ENCODE measurements at regions not wholly inside any gene's neighbourhood (a gene's known extent, or its start where the extent isn't known, plus 50 kb on each side); places are given as distances from the start of the nearest gene placed in this dataset.
"Not testable (repeated sequence)": the region's sequence is repeated elsewhere in the genome, so short reads cannot be mapped to it uniquely, and the experiment has no call there.

- no peak for DNase-seq
Measured at GRCh38 chr16:85204242-85205010, 92.2 kb upstream of the CIBAR2 start.

- DNase-seq = not testable (repeated sequence)
Measured at GRCh38 chr16:85205257-85205656, 93.0 kb upstream of the CIBAR2 start.

GRCh38 chr16:85205747-85206471 lies 93.6 kb upstream of the CIBAR2 start:
- DNase-seq = no peak

GRCh38 chr16:85206472-85207356 lies 94.4 kb upstream of the CIBAR2 start:
- no peak for DNase-seq

- no peak for DNase-seq
Measured at GRCh38 chr16:85207357-85207921, 95.2 kb upstream of the CIBAR2 start.

GRCh38 chr16:85208181-85208580 lies 95.9 kb upstream of the CIBAR2 start:
- no peak for DNase-seq

- DNase-seq = no peak
Measured at GRCh38 chr16:85208643-85209520, 96.6 kb upstream of the CIBAR2 start.

- no peak for DNase-seq
Measured at GRCh38 chr16:85209526-85210121, 97.4 kb upstream of the CIBAR2 start.

GRCh38 chr16:85210423-85211169 lies 98.3 kb upstream of the CIBAR2 start:
- no peak for DNase-seq

GRCh38 chr16:85211271-85211801 lies 99.1 kb upstream of the CIBAR2 start:
- DNase-seq = no peak

GRCh38 chr16:85213926-85214675 lies 101.8 kb upstream of the CIBAR2 start:
- DNase-seq = no peak

GRCh38 chr16:85215478-85216118 lies 103.3 kb upstream of the CIBAR2 start:
- no peak for DNase-seq

- DNase-seq = no peak
Measured at GRCh38 chr16:85216522-85217375, 104.5 kb upstream of the CIBAR2 start.

GRCh38 chr16:85220125-85220839 lies 108.0 kb upstream of the CIBAR2 start:
- no peak for DNase-seq

- DNase-seq = no peak
Measured at GRCh38 chr16:85220964-85221731, 108.9 kb upstream of the CIBAR2 start.

GRCh38 chr16:85221771-85222154 lies 109.5 kb upstream of the CIBAR2 start:
- DNase-seq = no peak
